Neural progenitor cell (in vitro differentiated cells): ENCODE measurements at regions not wholly inside any gene's neighbourhood (a gene's known extent, or its start where the extent isn't known, plus 50 kb on each side); places are given as distances from the start of the nearest gene placed in this dataset.

Source experiments
- EZH2 ChIP-seq: fragments of 200-600 bp; sonication (generic); IDR thresholded peaks from 2 replicates; pipeline ENCODE4 v1.6.1; 2017; ENCODE audit warnings: antibody characterized with exemption, mild to moderate bottlenecking, moderate library complexity
- TF ChIP-seq, protein P1 (sequence below): fragments of 200-600 bp; sonication (generic); IDR thresholded peaks from 2 replicates; pipeline ENCODE4 v1.5.1; 2017; ENCODE audit warnings: antibody characterized with exemption, mild to moderate bottlenecking

DNA sequence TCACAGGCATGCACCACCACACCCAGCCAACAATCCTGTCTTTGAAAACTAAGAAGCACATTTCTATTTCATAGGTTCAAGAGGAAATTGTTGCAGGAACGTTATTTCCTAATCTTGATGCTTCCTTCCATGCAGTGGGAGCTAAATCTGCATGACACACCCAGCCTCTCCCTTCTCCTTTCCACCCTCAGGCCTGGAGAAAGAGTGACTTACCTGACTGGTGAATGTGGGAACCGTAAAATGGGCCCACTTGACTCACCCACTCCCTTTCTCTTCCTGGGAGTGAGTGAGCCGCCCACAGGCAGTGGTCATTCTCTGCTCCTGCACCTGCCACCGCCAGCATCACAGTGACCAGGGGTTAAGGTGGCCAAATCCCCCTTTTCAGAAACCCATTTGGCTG lies 78.2 kb downstream of the C9orf50 start:
- no peak for TF ChIP-seq EZH2
- TF ChIP-seq, protein P1, sequence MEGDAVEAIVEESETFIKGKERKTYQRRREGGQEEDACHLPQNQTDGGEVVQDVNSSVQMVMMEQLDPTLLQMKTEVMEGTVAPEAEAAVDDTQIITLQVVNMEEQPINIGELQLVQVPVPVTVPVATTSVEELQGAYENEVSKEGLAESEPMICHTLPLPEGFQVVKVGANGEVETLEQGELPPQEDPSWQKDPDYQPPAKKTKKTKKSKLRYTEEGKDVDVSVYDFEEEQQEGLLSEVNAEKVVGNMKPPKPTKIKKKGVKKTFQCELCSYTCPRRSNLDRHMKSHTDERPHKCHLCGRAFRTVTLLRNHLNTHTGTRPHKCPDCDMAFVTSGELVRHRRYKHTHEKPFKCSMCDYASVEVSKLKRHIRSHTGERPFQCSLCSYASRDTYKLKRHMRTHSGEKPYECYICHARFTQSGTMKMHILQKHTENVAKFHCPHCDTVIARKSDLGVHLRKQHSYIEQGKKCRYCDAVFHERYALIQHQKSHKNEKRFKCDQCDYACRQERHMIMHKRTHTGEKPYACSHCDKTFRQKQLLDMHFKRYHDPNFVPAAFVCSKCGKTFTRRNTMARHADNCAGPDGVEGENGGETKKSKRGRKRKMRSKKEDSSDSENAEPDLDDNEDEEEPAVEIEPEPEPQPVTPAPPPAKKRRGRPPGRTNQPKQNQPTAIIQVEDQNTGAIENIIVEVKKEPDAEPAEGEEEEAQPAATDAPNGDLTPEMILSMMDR, result no peak
